Hypothalamus (tissue), 51 donors: ENCODE measurements at regions not wholly inside any gene's neighbourhood (a gene's known extent, or its start where the extent isn't known, plus 50 kb on each side); places are given as distances from the start of the nearest gene placed in this dataset.
"Not testable (repeated sequence)": the region's sequence is repeated elsewhere in the genome, so short reads cannot be mapped to it uniquely, and the experiment has no call there.

Experiments used
- DNase-seq, 51 donors: peaks; one replicate each; lab custom pipeline; 2025; lab: John Stamatoyannopoulos, UW

DNA sequence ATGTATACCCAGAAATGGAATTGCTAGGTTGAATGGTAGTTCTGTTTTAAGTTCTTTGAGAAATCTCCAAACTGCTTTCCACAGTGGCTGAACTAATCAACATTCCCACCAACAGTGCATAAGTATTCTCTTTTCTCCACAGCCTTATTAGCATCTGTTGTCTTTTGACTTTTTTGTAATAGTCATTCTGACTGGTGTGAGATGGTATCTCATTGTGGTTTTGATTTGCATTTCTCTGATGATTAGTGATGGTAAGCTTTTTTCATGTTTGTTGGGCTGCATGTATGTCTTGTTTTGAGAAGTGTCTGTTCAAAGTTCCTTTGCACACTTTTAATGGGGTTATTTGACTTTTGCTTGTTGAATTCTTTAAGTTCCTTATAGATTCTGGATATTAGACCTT is 52.4 kb upstream of the EHHADH start:
- not testable (repeated sequence) for DNase-seq

DNA sequence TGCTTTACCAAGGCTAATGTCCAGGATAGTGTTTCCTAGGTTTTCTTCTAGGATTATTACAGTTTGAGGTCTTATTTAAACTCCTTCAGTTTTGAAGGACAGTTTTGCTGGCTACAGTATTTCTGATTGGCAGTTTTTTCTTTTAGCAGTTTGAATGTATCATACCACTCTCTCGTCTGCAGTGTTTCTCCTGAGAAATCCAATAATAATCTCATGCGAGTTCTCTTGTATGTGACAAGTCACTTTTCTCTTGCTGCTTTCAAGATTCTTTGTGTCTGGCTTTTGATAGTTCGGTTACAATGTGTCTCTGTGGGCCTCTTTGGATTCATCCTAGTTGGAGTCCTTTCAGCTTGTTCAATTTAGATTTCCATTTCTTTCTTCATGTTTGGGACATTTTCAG is 53.0 kb upstream of the EHHADH start:
- DNase-seq, result no peak

DNA sequence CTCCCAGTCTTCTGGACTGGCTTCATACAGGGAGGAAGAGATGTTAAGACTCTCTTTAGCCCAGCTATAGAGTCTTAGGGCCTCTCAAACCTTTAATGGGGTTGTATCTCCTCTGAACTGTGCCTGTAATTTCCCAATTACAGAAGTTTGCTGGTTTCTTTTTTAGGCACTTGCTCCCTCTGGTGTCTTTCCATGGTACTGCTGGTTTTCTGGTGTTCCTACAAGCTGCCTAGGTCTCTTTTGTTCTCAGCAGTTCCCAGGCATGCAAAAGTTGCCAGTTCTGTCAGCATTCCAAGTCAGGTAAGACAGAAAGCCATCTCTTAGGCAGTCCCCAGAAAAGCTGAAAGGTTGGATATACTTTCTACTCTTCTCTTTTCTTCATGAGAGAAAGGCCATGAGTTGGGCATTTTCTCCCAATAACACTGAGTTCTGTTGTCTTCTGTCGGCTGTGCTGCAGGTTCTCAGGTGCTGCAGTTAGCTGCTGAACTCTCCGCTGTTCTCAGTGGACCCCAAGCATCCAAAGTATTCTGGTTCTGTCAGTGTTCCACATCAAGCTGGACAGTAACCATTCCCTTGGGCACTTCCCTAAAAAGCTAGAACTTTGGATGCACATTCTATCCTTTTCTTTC is 54.4 kb upstream of the EHHADH start:
- DNase-seq, result peak in 5 of 51 donors; percentile 7 to 12 (median 9)

- DNase-seq, result no peak
Observed at GRCh38 chr3:185309302-185309701, 53.6 kb upstream of the MAP3K13 start.

GRCh38 chr3:185309795-185310194 is 53.1 kb upstream of the MAP3K13 start:
- DNase-seq, result no peak

GRCh38 chr3:185311991-185312390 is 50.9 kb upstream of the MAP3K13 start:
- DNase-seq, result no peak
